Stomach smooth muscle (tissue), 2 donors: ENCODE measurements at regions not wholly inside any gene's neighbourhood (a gene's known extent, or its start where the extent isn't known, plus 50 kb on each side); places are given as distances from the start of the nearest gene placed in this dataset.

ENCODE experiments used
- H3K27ac ChIP-seq: one replicate; pipeline ENCODE4 v1.7.0; 2013; ENCODE audit warnings: mild to moderate bottlenecking, low read length, inconsistent platforms
- H3K27me3 ChIP-seq, 2 donors: one replicate each; pipeline ENCODE4 v1.7.0; 2013; ENCODE audit warnings: low read length in 2 of 2; ENCODE audit not compliant: insufficient read depth in 2 of 2, control insufficient read depth in 1 of 2
- H3K36me3 ChIP-seq, 2 donors: one replicate each; pipeline ENCODE4 v1.7.0; 2013; ENCODE audit warnings: low read length in 2 of 2; ENCODE audit not compliant: control insufficient read depth in 2 of 2, insufficient read depth in 2 of 2
- H3K4me1 ChIP-seq: one replicate; pipeline ENCODE4 v1.7.0; 2013; ENCODE audit warnings: low read length; ENCODE audit not compliant: control insufficient read depth, insufficient read depth
- H3K4me3 ChIP-seq, 2 donors: one replicate each; pipeline ENCODE4 v1.7.0; 2013; ENCODE audit warnings: low read length in 2 of 2
- H3K9ac ChIP-seq, 2 donors: one replicate each; pipeline ENCODE4 v1.7.0; 2013; ENCODE audit warnings: low read length in 2 of 2, mild to moderate bottlenecking in 1 of 2
- H3K9me3 ChIP-seq, 2 donors: one replicate each; pipeline ENCODE4 v1.7.0; 2013; ENCODE audit warnings: low read length in 2 of 2; ENCODE audit not compliant: control insufficient read depth in 2 of 2
- donor health status: healthy.
- donor health status: Pancreatic carcinoma.

DNA sequence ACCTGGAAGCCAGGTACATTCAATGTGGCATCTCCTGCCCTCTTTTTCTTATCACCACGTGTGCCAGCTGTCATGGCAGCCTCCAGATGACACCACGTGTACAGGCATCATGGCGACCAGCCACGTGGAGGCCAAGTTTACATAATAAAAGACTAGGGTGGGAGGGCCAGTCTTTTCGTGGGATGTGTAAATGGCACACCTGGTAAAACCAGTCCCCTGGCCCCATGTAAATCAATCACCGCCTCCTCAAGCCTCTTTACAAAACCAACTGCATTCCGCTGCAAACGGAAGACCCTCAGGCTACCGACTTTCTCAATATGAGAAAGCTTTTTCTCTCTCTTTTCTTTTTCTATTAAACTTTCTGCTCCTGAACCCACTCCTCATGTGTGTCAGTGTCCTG is 65.1 kb upstream of the PHF14 start:
- H3K27me3 ChIP-seq, result no peaks in the 10 kb centered on the region
- H3K4me1 ChIP-seq, result no peaks in the 10 kb centered on the region
- no peak overlapping the region for H3K4me3 ChIP-seq
- no peaks in the 10 kb centered on the region for H3K36me3 ChIP-seq
- no peak overlapping the region for H3K27ac ChIP-seq
- H3K9ac ChIP-seq, result no peak overlapping the region
- peaks cover 0 to 5% of the 10 kb centered on the region in 2 donors for H3K9me3 ChIP-seq

DNA sequence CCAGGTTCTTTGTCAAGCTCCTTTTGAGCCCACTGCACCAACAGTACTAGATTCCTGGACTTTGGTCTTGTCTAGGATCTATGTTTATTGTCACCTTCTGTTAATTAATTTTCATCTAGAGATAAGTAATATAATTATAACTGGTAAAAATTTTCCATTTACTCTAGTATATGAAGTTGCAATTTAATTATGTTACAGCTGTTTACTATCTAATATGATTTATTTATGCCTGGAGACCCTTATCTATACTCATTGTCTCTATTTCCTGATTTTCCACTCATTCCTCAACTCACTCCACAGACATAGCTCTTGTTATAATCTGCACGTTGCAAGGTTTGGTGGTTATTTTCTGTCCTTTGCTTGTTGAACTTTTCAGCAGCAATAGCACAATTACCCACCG is 63.2 kb upstream of the PHF14 start:
- Histone ChIP-seq H3K4me3 (no peak overlapping the region), H3K27ac (no peak overlapping the region), H3K4me1 (no peaks in the 10 kb centered on the region), H3K27me3 (no peaks in the 10 kb centered on the region), H3K9me3 (peaks cover 0 to 5% of the 10 kb centered on the region in 2 donors), H3K36me3 (no peaks in the 10 kb centered on the region), H3K9ac (no peak overlapping the region)

DNA sequence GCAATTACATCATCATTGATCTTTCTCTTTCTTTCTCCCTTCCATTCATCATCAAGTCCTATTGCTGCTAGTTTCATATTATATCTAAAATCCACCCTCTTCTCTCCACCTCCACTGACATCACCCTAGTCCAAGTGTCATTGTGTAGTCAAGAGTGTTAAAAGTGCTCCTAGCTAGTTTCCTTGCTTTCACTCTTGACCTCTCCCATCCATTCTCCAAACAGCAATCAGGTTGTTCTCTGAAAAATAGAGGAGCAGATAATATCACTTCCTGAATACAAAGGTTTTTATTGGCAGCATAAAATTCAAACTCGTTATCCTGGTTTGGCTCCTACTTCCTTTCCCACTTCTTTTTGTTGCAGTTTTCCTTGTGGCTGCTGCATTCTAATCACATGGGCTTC is 61.6 kb upstream of the PHF14 start:
- Histone ChIP-seq H3K36me3 (no peaks in the 10 kb centered on the region), H3K27ac (no peak overlapping the region), H3K4me3 (no peak overlapping the region), H3K27me3 (no peaks in the 10 kb centered on the region), H3K9me3 (peaks cover 0 to 5% of the 10 kb centered on the region in 2 donors), H3K4me1 (no peaks in the 10 kb centered on the region), H3K9ac (no peak overlapping the region)

DNA sequence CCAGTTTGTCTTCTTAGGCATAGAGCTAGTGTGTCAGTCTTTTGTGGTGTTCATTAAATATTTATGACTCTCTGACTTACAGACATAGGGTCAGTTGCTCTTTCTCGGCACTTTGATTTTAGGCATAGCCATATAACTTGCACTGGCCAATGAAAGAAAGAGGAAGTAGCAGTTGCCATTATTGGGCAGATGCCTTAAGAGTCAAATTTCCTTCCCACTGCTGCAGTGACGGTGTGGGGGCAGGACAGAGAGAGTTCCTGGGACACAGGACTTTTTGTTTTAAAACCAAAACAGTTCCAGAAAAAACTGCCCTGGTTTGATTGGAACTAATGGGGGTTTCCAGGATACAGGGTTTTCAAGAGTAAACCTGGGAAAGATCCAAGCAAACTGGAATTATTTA is 60.2 kb upstream of the PHF14 start:
- no peaks in the 10 kb centered on the region for H3K4me1 ChIP-seq
- no peak overlapping the region for H3K9ac ChIP-seq
- no peaks in the 10 kb centered on the region for H3K36me3 ChIP-seq
- peaks cover 0 to 5% of the 10 kb centered on the region in 2 donors for H3K9me3 ChIP-seq
- H3K4me3 ChIP-seq, result no peak overlapping the region
- H3K27ac ChIP-seq, result no peak overlapping the region
- H3K27me3 ChIP-seq, result no peaks in the 10 kb centered on the region

DNA sequence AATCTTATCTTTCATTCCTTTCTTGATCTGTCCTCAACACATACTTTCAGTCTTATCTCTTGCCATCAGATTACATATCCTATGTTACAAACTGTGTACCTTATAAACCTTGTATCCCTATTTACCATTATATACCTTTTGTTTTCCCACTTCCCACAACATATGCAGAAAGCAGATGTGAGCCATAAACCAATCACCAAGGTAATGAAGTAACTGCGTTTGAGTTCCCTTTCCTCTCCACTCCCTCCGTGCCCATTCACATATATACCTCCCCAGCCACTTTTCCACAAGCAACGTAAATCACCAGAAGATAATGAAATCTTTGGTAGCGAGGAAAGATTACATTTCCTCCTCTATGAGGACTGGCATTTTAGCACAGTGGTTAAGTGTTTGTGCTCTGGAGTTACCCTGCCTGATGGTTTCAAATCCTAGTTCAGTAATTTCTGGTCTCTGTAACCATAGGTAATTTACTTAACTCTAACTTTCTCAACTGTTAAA is 55.5 kb upstream of the PHF14 start:
- no peak overlapping the region for H3K9ac ChIP-seq
- no peaks in the 10 kb centered on the region for H3K27me3 ChIP-seq
- no peak overlapping the region for H3K27ac ChIP-seq
- H3K4me1 ChIP-seq, result no peaks in the 10 kb centered on the region
- no peaks in the 10 kb centered on the region for H3K9me3 ChIP-seq
- no peaks in the 10 kb centered on the region for H3K36me3 ChIP-seq
- no peak overlapping the region for H3K4me3 ChIP-seq

DNA sequence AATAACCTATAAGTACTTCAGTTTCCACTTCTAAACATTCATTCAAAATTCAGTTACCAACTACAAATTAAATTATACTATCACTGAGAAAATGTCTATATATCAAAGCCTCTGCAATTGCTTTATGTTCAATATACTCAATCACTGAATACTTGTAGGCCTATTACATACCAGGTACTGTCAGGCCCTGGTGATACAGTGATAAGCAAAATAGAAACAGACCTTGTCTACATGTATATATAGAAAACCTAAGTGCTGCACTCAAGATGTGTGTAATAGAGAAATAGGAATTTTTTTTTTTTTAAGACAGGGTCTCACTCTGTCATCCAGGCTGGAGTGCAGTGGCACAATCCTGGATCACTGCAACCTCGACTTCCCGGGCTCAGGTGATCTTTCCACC is 53.7 kb upstream of the PHF14 start:
- H3K9ac ChIP-seq, result no peak overlapping the region

More for the DNA sequence above, 53.7 kb upstream of the PHF14 start:
- H3K27me3 ChIP-seq, result no peaks in the 10 kb centered on the region
- no peaks in the 10 kb centered on the region for H3K9me3 ChIP-seq
- no peaks in the 10 kb centered on the region for H3K4me1 ChIP-seq
- no peaks in the 10 kb centered on the region for H3K36me3 ChIP-seq
- no peak overlapping the region for H3K4me3 ChIP-seq
- no peak overlapping the region for H3K27ac ChIP-seq
